ENCODE measurements at regions not wholly inside any gene's neighbourhood (a gene's known extent, or its start where the extent isn't known, plus 50 kb on each side); places are given as distances from the start of the nearest gene placed in this dataset.

DNA sequence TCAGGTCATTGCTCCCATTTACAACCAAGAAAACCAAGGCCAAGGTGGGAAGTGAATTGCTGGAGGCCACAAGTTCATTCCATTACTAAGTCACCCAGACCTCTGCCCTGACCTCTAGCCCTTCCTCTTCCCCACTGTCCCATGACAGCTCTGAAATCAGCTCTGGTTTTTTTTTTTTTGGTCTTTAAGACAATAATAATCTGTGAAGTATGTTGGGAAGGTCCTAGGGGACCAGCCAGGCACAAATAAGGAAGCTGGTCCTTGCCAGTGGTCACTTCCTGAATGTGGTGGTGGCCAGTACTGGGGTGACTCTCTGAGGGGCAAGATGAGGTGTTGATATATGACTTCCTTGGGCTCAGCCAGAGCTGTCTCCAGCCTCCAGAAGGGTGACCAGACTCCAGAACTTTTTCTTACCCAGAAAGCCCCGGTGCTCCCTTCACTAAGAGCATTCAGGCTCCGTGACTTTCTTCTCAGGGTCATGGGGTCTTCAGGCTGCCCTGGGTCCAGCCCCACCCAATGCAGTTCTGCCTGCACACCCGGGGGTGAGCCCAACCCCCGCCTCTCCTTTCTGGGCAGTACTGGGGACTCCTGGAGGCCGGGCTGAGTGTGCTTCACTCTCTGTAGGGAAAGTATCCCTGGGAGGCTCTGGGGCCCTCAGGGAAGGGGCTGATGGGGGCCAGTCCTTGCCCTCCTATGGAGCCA, 159.6 kb downstream of the PTPRU start (continued):
- TF ChIP-seq, protein P1, sequence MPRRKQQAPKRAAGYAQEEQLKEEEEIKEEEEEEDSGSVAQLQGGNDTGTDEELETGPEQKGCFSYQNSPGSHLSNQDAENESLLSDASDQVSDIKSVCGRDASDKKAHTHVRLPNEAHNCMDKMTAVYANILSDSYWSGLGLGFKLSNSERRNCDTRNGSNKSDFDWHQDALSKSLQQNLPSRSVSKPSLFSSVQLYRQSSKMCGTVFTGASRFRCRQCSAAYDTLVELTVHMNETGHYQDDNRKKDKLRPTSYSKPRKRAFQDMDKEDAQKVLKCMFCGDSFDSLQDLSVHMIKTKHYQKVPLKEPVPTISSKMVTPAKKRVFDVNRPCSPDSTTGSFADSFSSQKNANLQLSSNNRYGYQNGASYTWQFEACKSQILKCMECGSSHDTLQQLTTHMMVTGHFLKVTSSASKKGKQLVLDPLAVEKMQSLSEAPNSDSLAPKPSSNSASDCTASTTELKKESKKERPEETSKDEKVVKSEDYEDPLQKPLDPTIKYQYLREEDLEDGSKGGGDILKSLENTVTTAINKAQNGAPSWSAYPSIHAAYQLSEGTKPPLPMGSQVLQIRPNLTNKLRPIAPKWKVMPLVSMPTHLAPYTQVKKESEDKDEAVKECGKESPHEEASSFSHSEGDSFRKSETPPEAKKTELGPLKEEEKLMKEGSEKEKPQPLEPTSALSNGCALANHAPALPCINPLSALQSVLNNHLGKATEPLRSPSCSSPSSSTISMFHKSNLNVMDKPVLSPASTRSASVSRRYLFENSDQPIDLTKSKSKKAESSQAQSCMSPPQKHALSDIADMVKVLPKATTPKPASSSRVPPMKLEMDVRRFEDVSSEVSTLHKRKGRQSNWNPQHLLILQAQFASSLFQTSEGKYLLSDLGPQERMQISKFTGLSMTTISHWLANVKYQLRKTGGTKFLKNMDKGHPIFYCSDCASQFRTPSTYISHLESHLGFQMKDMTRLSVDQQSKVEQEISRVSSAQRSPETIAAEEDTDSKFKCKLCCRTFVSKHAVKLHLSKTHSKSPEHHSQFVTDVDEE (CRISPR knock-in tag; IDR thresholded peaks at IDR 0.05): no peak
- TF ChIP-seq ESRRG (CRISPR knock-in tag; IDR thresholded peaks at IDR 0.05): no peak

DNA sequence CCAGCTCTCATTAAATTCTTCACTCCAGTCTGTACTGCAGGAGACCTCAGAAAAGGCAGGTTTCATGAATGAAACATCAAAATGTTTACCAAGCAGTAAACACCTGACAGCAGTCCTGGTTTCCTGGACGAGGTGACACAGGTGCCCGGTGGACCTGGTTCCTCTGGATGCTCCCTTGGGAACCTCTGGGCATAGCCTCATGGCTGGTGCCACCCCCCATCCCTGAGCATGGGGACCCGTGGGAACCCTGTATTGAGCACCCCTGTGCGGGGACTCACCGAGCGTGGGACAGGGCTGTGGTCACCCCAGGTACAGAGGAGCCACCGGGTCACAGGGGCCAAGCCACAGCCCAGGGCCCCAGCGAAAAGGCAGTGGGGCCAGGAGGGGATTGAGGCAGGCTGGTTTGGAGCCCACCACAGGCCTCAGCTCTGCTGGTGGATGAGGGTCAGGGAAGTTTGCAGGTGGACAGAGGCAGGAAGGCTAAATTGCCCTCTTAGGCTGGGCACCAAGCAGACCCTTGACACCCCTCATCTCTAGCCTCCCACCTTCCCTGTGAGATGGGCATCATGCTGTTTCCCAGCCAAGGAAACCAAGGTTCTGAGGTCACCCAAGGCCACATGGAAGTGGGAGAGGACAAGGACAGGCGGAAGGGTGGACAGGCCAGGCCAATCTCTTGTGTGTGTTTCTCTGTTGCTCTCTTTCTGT, 158.4 kb downstream of the PTPRU start:
- ATAC-seq: no peak

DNA sequence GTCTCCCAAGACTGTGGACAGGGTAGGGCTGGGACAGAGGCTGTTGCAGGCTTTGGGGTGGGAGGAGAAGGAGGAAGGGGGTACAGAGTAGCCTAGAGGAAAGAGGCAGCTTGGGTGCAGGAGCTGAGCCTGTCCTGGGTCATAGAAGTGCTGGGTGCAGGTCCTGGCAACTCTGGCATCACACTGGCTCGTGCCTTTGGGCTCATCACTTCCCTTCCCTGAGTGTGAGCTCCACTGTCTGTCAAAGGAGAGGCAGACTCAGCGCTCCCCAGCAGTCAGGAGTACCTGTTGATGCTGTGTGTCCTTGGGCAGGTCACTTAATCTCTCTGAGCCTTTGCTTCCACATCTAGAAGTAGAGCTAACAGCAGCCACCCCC, 157.1 kb downstream of the PTPRU start:
- TF ChIP-seq ARNTL (CRISPR knock-in tag; IDR thresholded peaks at IDR 0.05; ENCODE audit: borderline replicate concordance, low read depth) (no peak), TOX (CRISPR knock-in tag; IDR thresholded peaks at IDR 0.05; ENCODE audit: borderline replicate concordance) (no peak), ZC3H10 (CRISPR knock-in tag; IDR thresholded peaks at IDR 0.05) (no peak), ESRRG (CRISPR knock-in tag; IDR thresholded peaks at IDR 0.05) (no peak)
- TF ChIP-seq, protein P2, sequence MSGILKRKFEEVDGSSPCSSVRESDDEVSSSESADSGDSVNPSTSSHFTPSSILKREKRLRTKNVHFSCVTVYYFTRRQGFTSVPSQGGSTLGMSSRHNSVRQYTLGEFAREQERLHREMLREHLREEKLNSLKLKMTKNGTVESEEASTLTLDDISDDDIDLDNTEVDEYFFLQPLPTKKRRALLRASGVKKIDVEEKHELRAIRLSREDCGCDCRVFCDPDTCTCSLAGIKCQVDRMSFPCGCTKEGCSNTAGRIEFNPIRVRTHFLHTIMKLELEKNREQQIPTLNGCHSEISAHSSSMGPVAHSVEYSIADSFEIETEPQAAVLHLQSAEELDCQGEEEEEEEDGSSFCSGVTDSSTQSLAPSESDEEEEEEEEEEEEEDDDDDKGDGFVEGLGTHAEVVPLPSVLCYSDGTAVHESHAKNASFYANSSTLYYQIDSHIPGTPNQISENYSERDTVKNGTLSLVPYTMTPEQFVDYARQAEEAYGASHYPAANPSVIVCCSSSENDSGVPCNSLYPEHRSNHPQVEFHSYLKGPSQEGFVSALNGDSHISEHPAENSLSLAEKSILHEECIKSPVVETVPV (CRISPR knock-in tag; IDR thresholded peaks at IDR 0.05): no peak
- no peak for ATAC-seq

More for the DNA sequence above, 158.4 kb downstream of the PTPRU start:
- TF ChIP-seq RARB (CRISPR knock-in tag; IDR thresholded peaks at IDR 0.05): no peak
- TF ChIP-seq, protein P1 (CRISPR knock-in tag; IDR thresholded peaks at IDR 0.05): no peak
- no peak for TF ChIP-seq BACH2 (CRISPR knock-in tag; IDR thresholded peaks at IDR 0.05; ENCODE audit: borderline replicate concordance)
- TF ChIP-seq, protein P3, sequence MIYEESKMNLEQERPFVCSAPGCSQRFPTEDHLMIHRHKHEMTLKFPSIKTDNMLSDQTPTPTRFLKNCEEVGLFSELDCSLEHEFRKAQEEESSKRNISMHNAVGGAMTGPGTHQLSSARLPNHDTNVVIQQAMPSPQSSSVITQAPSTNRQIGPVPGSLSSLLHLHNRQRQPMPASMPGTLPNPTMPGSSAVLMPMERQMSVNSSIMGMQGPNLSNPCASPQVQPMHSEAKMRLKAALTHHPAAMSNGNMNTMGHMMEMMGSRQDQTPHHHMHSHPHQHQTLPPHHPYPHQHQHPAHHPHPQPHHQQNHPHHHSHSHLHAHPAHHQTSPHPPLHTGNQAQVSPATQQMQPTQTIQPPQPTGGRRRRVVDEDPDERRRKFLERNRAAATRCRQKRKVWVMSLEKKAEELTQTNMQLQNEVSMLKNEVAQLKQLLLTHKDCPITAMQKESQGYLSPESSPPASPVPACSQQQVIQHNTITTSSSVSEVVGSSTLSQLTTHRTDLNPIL (CRISPR knock-in tag; IDR thresholded peaks at IDR 0.05; ENCODE audit: low read depth): no peak
- TF ChIP-seq ZC3H10 (CRISPR knock-in tag; IDR thresholded peaks at IDR 0.05): no peak
- TF ChIP-seq ZFP3 (CRISPR knock-in tag; IDR thresholded peaks at IDR 0.05): no peak
- no peak for TF ChIP-seq ZNF8 (CRISPR knock-in tag; IDR thresholded peaks at IDR 0.05)

DNA sequence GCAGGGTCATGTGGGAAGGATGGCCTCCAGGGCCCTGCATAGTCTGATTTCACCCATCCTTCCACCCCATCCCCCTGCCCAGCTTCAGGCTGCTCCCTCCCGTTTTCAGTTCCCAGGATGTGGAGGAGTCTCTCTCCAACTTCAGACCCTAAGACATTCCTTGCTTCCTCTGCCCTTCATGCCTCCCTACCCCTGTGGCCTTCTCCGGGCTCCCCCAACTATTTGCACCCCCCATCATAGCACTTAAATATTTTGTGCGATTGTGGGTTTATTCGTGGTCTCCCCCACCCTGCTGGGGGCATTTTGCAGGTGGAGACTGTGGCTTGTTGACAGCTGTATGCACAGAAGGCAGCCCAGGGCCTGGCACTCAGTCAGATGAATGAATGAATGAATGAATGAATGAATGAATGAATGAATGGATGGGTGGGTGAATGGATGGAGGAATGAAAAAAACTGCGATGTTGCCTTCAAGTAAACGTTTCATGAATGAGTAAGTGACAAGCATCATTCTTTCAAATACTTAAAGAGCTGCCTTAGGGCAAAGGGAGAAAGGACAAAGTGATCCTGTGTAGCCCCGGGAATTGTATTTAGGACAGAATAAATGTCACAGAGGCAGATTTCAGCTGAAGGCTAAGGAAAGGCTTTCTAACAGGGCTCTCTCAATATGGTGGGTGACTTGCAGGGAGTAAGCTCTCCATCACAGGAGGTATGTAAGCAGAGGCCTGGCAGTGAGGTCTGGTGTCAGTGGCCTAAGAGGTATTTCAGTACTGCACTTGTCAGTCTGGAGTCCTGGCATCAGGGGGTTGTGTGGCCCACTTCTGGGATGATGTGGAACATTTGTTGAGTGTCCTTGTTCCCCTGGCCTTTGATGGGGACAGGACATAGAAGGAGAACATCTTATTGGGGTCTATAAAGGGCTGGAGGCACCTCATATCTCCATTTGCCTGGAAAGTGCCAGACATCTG, 156.4 kb downstream of the PTPRU start:
- ATAC-seq: no peak
- TF ChIP-seq OSR1 (CRISPR knock-in tag; IDR thresholded peaks at IDR 0.05) (no peak), PPARA (CRISPR knock-in tag; IDR thresholded peaks at IDR 0.05; ENCODE audit: borderline replicate concordance) (no peak), BACH2 (CRISPR knock-in tag; IDR thresholded peaks at IDR 0.05; ENCODE audit: borderline replicate concordance) (no peak), RARB (CRISPR knock-in tag; IDR thresholded peaks at IDR 0.05) (no peak), ZFP30 (CRISPR knock-in tag; IDR thresholded peaks at IDR 0.05) (no peak)
- TF ChIP-seq, protein P4, sequence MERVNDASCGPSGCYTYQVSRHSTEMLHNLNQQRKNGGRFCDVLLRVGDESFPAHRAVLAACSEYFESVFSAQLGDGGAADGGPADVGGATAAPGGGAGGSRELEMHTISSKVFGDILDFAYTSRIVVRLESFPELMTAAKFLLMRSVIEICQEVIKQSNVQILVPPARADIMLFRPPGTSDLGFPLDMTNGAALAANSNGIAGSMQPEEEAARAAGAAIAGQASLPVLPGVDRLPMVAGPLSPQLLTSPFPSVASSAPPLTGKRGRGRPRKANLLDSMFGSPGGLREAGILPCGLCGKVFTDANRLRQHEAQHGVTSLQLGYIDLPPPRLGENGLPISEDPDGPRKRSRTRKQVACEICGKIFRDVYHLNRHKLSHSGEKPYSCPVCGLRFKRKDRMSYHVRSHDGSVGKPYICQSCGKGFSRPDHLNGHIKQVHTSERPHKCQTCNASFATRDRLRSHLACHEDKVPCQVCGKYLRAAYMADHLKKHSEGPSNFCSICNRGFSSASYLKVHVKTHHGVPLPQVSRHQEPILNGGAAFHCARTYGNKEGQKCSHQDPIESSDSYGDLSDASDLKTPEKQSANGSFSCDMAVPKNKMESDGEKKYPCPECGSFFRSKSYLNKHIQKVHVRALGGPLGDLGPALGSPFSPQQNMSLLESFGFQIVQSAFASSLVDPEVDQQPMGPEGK (CRISPR knock-in tag; IDR thresholded peaks at IDR 0.05; ENCODE audit: borderline replicate concordance): no peak
- TF ChIP-seq, protein P1 (CRISPR knock-in tag; IDR thresholded peaks at IDR 0.05): no peak
- TF ChIP-seq, protein P3 (CRISPR knock-in tag; IDR thresholded peaks at IDR 0.05; ENCODE audit: low read depth): no peak
